Neural progenitor cell (in vitro differentiated cells): ENCODE measurements at regions not wholly inside any gene's neighbourhood (a gene's known extent, or its start where the extent isn't known, plus 50 kb on each side); places are given as distances from the start of the nearest gene placed in this dataset.

Experiments
- DNase-seq: peaks from one replicate; pipeline ENCODE4 v3.0.0-alpha.2; 2016; ENCODE audit warnings: low spot score
- H2AFZ ChIP-seq: fragments of 200-600 bp; sonication (generic); replicated peaks from 2 replicates; pipeline ENCODE4 v1.6.1; 2016; ENCODE audit warnings: antibody characterized with exemption
- H3F3A ChIP-seq: fragments of 200-600 bp; sonication (generic); 2 replicates; pipeline ENCODE4 v1.6.1; 2016; ENCODE audit warnings: antibody characterized with exemption, low read depth
- H3K27ac ChIP-seq: fragments of 200-600 bp; sonication (generic); 2 replicates; pipeline ENCODE4 v1.5.1; 2016; ENCODE audit warnings: mild to moderate bottlenecking
- H3K27me3 ChIP-seq: fragments of 200-600 bp; sonication (generic); 2 replicates; pipeline ENCODE4 v1.6.1; 2016; ENCODE audit warnings: mild to moderate bottlenecking, moderate library complexity
- H3K36me3 ChIP-seq: fragments of 200-600 bp; sonication (generic); 2 replicates; pipeline ENCODE4 v1.5.1; 2016
- H3K4me1 ChIP-seq: fragments of 200-600 bp; sonication (generic); 2 replicates; pipeline ENCODE4 v1.6.1; 2016; ENCODE audit warnings: mixed run types
- H3K4me2 ChIP-seq: fragments of 200-600 bp; sonication (generic); 2 replicates; pipeline ENCODE4 v1.6.1; 2016
- H3K4me3 ChIP-seq: fragments of 200-600 bp; sonication (generic); 2 replicates; pipeline ENCODE4 v1.5.1; 2016
- H3K79me2 ChIP-seq: fragments of 200-600 bp; sonication (generic); 2 replicates; pipeline ENCODE4 v1.6.1; 2016; ENCODE audit warnings: low read depth
- H3K9ac ChIP-seq: fragments of 200-600 bp; sonication (generic); 2 replicates; pipeline ENCODE4 v1.6.1; 2016
- H3K9me3 ChIP-seq: fragments of 200-600 bp; sonication (generic); 2 replicates; pipeline ENCODE4 v1.5.1; 2016; ENCODE audit warnings: low read depth
- H4K20me1 ChIP-seq: fragments of 200-600 bp; sonication (generic); 2 replicates; pipeline ENCODE4 v1.6.1; 2016; ENCODE audit warnings: low read depth
- H3K27ac Mint-ChIP-seq: 3 replicates; pipeline ENCODE4 v1.8.0; 2021; ENCODE audit warnings: mixed read lengths
- H3K27me3 Mint-ChIP-seq: 2 replicates; pipeline ENCODE4 v1.8.0; 2022; ENCODE audit warnings: low read depth, mild to moderate bottlenecking, inconsistent platforms, moderate library complexity, mixed read lengths; ENCODE audit not compliant: insufficient read depth
- H3K36me3 Mint-ChIP-seq: 3 replicates; pipeline ENCODE4 v1.8.0; 2021; ENCODE audit warnings: mixed read lengths
- H3K4me1 Mint-ChIP-seq: 3 replicates; pipeline ENCODE4 v1.8.0; 2021; ENCODE audit warnings: mixed read lengths
- H3K4me3 Mint-ChIP-seq: 3 replicates; pipeline ENCODE4 v1.8.0; 2021; ENCODE audit warnings: mild to moderate bottlenecking, moderate library complexity, mixed read lengths
- H3K9me3 Mint-ChIP-seq: 3 replicates; pipeline ENCODE4 v1.8.0; 2020; ENCODE audit warnings: mixed read lengths
- CTCF ChIP-seq: fragments of 200-600 bp; sonication (generic); IDR thresholded peaks from 2 replicates; pipeline ENCODE4 v1.5.1; 2017; ENCODE audit warnings: antibody characterized with exemption, mild to moderate bottlenecking
- EZH2 ChIP-seq: fragments of 200-600 bp; sonication (generic); IDR thresholded peaks from 2 replicates; pipeline ENCODE4 v1.6.1; 2017; ENCODE audit warnings: antibody characterized with exemption, mild to moderate bottlenecking, moderate library complexity
- EZH2phosphoT487 ChIP-seq: fragments of 200-600 bp; sonication (generic); IDR thresholded peaks from 2 replicates; pipeline ENCODE4 v1.6.1; 2017; ENCODE audit warnings: antibody characterized with exemption

- Mint-ChIP-seq H3K4me1 (peaks cover 17% of the 10 kb centered on the region), H3K36me3 (no peaks in the 10 kb centered on the region), H3K9me3 (no peaks in the 10 kb centered on the region), H3K27me3 (no peaks in the 10 kb centered on the region), H3K27ac (no peak overlapping the region), H3K4me3 (no peak overlapping the region)
- Histone ChIP-seq H3K27ac (no peak overlapping the region), H3K36me3 (no peaks in the 10 kb centered on the region), H2AFZ (no peak overlapping the region), H3K79me2 (no peaks in the 10 kb centered on the region), H3F3A (no peaks in the 10 kb centered on the region), H3K4me1 (no peaks in the 10 kb centered on the region), H3K4me2 (no peak overlapping the region), H3K27me3 (no peaks in the 10 kb centered on the region), H3K9ac (no peak overlapping the region), H3K9me3 (no peaks in the 10 kb centered on the region), H3K4me3 (no peak overlapping the region), H4K20me1 (no peaks in the 10 kb centered on the region)
- TF ChIP-seq EZH2 (no peak), CTCF (no peak), EZH2phosphoT487 (no peak)
- DNase-seq, result no peak
Observed at GRCh38 chr2:144832048-144832447, 312.1 kb upstream of the ZEB2 start.

GRCh38 chr2:144830543-144830942, 310.6 kb upstream of the ZEB2 start:
- no peaks in the 10 kb centered on the region for H3K27me3 ChIP-seq

DNA sequence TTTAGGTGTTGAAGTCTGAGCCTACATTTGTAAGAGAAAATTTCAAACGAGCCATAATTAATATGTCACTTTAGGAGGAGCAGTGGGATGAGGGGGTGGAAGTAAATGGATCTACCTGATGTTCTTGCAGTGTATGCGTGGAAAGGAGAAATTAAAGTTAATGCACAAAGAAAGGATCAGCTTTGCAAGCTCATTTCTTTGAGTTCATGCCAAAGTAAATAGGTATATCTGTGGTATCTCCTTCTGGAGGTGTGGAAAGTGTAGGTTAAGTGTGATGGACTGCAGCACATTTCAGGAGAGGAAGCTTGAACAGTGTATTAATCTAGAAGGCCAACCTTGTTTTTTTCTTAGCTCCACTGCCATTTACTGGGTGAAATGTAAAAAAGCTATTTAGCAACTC, 307.5 kb upstream of the ZEB2 start:
- no peak overlapping the region for H2AFZ ChIP-seq
- no peaks in the 10 kb centered on the region for H3F3A ChIP-seq
- no peak overlapping the region for H3K9ac ChIP-seq
- peaks cover 5% of the 10 kb centered on the region for H3K4me1 Mint-ChIP-seq
- no peaks in the 10 kb centered on the region for H3K79me2 ChIP-seq
- H3K27me3 ChIP-seq, result no peaks in the 10 kb centered on the region
- no peaks in the 10 kb centered on the region for H3K4me1 ChIP-seq
- no peak overlapping the region for H3K4me3 ChIP-seq
- H4K20me1 ChIP-seq, result no peaks in the 10 kb centered on the region
- no peak for DNase-seq
- H3K9me3 ChIP-seq, result no peaks in the 10 kb centered on the region
- H3K4me2 ChIP-seq, result no peak overlapping the region
- H3K27ac ChIP-seq, result no peak overlapping the region
- no peak overlapping the region for H3K4me3 Mint-ChIP-seq
- no peaks in the 10 kb centered on the region for H3K9me3 Mint-ChIP-seq
- TF ChIP-seq EZH2phosphoT487 (no peak), EZH2 (no peak), CTCF (no peak)
- no peaks in the 10 kb centered on the region for H3K36me3 ChIP-seq
- no peak overlapping the region for H3K27ac Mint-ChIP-seq
- H3K27me3 Mint-ChIP-seq, result peaks cover 2% of the 10 kb centered on the region
- H3K36me3 Mint-ChIP-seq, result no peaks in the 10 kb centered on the region

More at GRCh38 chr2:144830543-144830942, 310.6 kb upstream of the ZEB2 start:
- Mint-ChIP-seq H3K36me3 (no peaks in the 10 kb centered on the region), H3K9me3 (no peaks in the 10 kb centered on the region), H3K4me3 (no peak overlapping the region), H3K4me1 (peaks cover 9% of the 10 kb centered on the region), H3K27ac (no peak overlapping the region), H3K27me3 (peaks cover under 1% of the 10 kb centered on the region)
- Histone ChIP-seq H3K4me3 (no peak overlapping the region), H3K4me1 (no peaks in the 10 kb centered on the region), H3K9me3 (no peaks in the 10 kb centered on the region), H3K4me2 (no peak overlapping the region), H4K20me1 (no peaks in the 10 kb centered on the region), H2AFZ (no peak overlapping the region), H3F3A (no peaks in the 10 kb centered on the region), H3K9ac (no peak overlapping the region), H3K27ac (no peak overlapping the region), H3K36me3 (no peaks in the 10 kb centered on the region), H3K79me2 (no peaks in the 10 kb centered on the region)
- TF ChIP-seq CTCF, result no peak
- TF ChIP-seq EZH2, result no peak
- no peak for TF ChIP-seq EZH2phosphoT487
- no peak for DNase-seq

DNA sequence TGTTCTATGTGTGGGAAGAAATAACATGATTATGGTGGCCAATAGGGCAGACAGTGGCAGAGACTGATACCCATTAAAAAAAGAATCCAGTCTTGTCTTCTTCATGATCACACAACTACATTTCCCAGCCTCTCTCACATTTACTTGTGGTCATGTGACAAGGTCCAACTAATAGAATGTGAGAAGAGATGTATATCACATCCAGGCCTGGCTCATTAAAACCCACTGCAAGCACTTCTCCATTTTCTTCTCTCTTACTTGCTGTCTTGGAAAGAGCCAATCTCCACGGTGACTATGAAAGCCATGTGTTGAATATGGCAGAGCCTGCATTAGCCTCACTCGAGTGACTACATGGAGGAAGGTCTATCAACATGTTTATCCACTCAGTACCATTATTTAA, 306.2 kb upstream of the ZEB2 start:
- no peaks in the 10 kb centered on the region for H3K27me3 ChIP-seq

More for the DNA sequence above, 306.2 kb upstream of the ZEB2 start:
- Mint-ChIP-seq H3K36me3 (no peaks in the 10 kb centered on the region), H3K27me3 (peaks cover 2% of the 10 kb centered on the region), H3K4me1 (no peaks in the 10 kb centered on the region), H3K9me3 (peaks cover 3% of the 10 kb centered on the region), H3K4me3 (no peak overlapping the region), H3K27ac (no peak overlapping the region)
- Histone ChIP-seq H2AFZ (no peak overlapping the region), H3K9ac (no peak overlapping the region), H3K9me3 (no peaks in the 10 kb centered on the region), H3K4me1 (no peaks in the 10 kb centered on the region), H4K20me1 (no peaks in the 10 kb centered on the region), H3F3A (no peaks in the 10 kb centered on the region), H3K4me2 (no peak overlapping the region), H3K79me2 (no peaks in the 10 kb centered on the region), H3K36me3 (no peaks in the 10 kb centered on the region), H3K27ac (no peak overlapping the region), H3K4me3 (no peak overlapping the region)
- TF ChIP-seq CTCF (no peak), EZH2phosphoT487 (no peak), EZH2 (no peak)
- no peak for DNase-seq
